ENCODE measurements at regions not wholly inside any gene's neighbourhood (a gene's known extent, or its start where the extent isn't known, plus 50 kb on each side); places are given as distances from the start of the nearest gene placed in this dataset.

DNA sequence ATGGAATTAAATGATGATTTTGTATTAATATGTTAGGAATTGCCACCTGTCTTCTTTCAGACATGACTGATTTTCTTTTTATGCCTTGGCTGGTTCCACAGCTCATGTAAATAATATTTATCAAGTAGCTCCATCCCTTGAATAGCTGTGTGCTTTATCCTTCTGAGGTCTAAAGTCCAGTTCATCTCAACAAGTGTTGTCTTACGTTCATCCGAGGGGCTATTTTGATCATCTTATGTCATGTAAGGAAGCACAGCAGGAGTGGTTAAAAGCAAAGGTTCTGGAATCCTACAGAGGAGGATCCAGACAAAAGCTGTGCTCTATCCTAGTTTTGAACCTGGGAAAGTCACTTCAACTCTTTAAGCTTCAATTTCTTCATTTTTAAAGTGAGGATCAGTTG lies 123.7 kb upstream of the ATP2B1 start:
- TF ChIP-seq, protein P1, sequence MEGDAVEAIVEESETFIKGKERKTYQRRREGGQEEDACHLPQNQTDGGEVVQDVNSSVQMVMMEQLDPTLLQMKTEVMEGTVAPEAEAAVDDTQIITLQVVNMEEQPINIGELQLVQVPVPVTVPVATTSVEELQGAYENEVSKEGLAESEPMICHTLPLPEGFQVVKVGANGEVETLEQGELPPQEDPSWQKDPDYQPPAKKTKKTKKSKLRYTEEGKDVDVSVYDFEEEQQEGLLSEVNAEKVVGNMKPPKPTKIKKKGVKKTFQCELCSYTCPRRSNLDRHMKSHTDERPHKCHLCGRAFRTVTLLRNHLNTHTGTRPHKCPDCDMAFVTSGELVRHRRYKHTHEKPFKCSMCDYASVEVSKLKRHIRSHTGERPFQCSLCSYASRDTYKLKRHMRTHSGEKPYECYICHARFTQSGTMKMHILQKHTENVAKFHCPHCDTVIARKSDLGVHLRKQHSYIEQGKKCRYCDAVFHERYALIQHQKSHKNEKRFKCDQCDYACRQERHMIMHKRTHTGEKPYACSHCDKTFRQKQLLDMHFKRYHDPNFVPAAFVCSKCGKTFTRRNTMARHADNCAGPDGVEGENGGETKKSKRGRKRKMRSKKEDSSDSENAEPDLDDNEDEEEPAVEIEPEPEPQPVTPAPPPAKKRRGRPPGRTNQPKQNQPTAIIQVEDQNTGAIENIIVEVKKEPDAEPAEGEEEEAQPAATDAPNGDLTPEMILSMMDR (IDR thresholded peaks at IDR 0.05; ENCODE audit: insufficient read depth, low read depth, low read length, missing control alignments): no peak
- H3K4me3 ChIP-seq (ENCODE audit: low read depth, low read length): no peak overlapping the region
- DNase-seq (ENCODE audit: low read depth): no peak

DNA sequence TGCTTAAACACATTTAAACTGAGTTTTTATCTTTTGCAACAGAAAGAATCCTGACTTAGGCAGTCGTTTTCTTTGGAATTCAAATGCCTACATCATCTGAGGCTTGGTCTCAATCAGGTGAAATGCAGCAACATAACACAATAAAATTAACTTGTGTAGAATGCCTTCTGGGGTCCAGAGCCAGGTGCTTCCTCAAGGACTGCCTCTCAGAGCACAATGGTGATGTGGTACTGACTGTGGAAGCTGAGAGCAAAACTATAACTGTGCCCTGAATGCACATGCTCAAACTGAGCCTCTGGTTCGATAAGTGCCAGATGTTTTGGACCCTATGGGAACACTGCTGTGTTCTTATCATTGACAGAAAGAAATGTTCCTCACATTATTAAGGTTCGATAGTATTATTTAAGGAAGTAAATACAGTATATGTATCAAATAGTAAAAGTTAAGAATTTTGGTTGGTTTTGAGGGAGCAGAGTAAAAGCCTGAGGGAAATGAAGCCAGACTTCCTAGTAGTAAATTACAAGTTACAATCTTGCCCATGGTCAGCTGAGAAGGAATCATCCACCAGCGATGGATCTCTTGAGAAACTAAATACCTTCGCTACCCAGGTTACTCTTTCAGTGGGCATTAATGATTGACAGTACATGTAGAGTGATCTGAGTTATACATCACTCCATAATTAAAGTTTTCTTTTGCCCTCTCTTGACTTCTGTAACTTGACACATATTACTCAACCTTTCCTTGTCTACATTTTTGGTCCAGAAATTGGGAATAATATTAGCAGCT lies 122.9 kb upstream of the ATP2B1 start:
- TF ChIP-seq, protein P1 (IDR thresholded peaks at IDR 0.05; ENCODE audit: insufficient read depth, low read depth, low read length, missing control alignments): no peak
- no peak overlapping the region for H3K4me3 ChIP-seq (ENCODE audit: low read depth, low read length)
- no peak for DNase-seq (ENCODE audit: low read depth)

DNA sequence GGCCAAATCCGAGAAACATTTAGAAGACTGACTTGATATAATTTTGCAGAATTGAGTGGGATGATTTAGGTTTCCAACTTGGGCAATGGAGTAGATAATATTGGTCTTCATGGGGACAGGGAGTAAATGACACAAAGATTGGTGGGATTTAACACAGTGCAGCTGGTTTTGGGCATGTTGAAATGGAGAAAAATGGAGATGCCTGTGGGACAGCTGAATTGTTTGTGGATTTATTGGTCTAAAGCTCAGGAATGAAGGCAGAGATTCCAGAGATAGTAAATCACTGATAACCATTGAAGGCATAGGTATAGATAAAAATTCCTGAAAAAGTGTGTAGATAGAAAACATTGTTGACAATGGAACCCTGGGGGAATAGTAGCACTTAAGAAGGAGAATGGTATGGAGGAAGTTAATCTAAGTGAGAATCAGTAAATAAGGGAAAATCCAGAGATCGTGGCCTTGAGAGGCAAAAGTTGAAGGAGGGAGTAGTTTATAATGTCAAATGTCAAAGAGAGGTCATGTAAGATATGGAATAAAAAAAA lies 120.9 kb upstream of the ATP2B1 start:
- DNase-seq (ENCODE audit: low read depth): no peak
- TF ChIP-seq, protein P1 (IDR thresholded peaks at IDR 0.05; ENCODE audit: insufficient read depth, low read depth, low read length, missing control alignments): no peak
- no peak overlapping the region for H3K4me3 ChIP-seq (ENCODE audit: low read depth, low read length)

DNA sequence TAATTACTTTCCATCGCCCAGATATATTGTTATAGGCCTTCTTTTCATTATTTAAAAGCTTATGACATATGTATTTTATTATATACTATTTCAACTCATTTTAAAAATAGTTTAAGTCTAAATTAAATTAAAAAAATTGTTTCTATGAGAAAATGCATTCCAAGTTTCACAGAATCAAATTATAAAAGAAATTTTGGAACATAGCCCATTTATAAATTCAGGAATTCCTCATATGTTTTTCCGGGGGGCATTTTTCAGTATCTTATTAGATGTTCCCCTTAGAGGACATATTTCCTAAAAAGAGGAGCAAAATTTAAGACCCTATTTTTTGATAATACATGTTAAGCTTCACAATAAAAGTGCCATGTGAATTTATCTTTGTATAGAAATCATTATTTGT lies 119.9 kb upstream of the ATP2B1 start:
- TF ChIP-seq, protein P1 (IDR thresholded peaks at IDR 0.05; ENCODE audit: insufficient read depth, low read depth, low read length, missing control alignments): no peak
- no peak overlapping the region for H3K4me3 ChIP-seq (ENCODE audit: low read depth, low read length)
- DNase-seq (ENCODE audit: low read depth): no peak

DNA sequence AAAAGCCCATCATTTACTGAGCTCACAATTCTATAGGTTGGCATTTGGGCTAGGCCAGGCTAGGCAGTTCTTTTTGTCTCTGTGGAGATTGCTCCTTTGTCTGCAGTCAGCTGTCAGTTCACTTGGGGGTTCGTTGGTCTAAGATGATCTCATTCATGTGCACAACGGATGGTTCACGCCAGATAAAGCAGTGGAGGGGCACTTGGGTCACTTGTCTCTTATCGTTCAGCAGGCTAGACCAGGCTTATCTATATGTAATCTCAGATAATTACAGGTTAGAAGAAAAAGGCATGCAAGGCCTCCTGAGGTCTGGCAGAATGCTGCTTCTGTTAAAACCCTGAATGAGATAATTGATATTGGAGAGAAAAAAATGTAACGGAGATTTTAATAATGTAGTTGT lies 119.0 kb upstream of the ATP2B1 start:
- TF ChIP-seq, protein P1 (IDR thresholded peaks at IDR 0.05; ENCODE audit: insufficient read depth, low read depth, low read length, missing control alignments): no peak
- H3K4me3 ChIP-seq (ENCODE audit: low read depth, low read length): no peak overlapping the region
- DNase-seq (ENCODE audit: low read depth): no peak

DNA sequence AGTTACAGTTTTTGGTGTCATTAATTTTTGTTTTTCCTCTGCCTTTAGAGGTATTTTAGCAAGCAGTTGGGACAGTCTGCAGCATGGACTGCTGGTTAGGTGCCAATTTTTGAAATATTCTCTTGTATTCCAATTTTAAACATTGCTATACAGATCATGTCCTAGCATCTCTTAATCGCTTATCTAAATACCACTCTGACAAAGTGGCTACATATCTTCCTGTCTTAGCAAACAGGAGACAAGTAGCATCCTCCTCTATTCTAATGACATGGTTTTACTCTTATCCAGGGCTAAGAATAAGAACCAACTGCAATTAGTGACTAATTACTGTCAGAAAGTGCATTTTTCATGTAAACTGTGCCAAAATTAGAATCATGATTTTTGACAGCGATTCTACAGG lies 117.8 kb upstream of the ATP2B1 start:
- no peak for DNase-seq (ENCODE audit: low read depth)
- H3K4me3 ChIP-seq (ENCODE audit: low read depth, low read length): no peak overlapping the region
- TF ChIP-seq, protein P1 (IDR thresholded peaks at IDR 0.05; ENCODE audit: insufficient read depth, low read depth, low read length, missing control alignments): no peak
